Left colon (tissue), 2 donors: ENCODE measurements at regions not wholly inside any gene's neighbourhood (a gene's known extent, or its start where the extent isn't known, plus 50 kb on each side); places are given as distances from the start of the nearest gene placed in this dataset.

Experiments used
- ATAC-seq: fragments of 200-7000 bp; cut with Tn5 transposase; one replicate; pipeline ENCODE4 v1.9.1; 2020; ENCODE audit warnings: mild to moderate bottlenecking, moderate library complexity
- DNase-seq, 2 donors: peaks; one replicate each; pipeline ENCODE4 v3.0.0-alpha.2; 2020
- intact Hi-C, 2 donors: fragments of 100-400 bp; cut with DNase I in 1 of 2; cut with micrococcal nuclease in 1 of 2; formaldehyde crosslinking; loops; one replicate each; pipeline versions ENCODE4 v1.11.2 to v1.14.0; 2022; cut with DNase I, micrococcal nuclease
- donor health status: DM: no; HTN: no; CAD: no.
- donor health status: DM: yes; HTN: yes; CAD: no.

- no peak for ATAC-seq
- intact Hi-C loops = no loop called here
- DNase-seq = no peak
Measured at GRCh38 chr4:117311215-117311614, 225.8 kb upstream of the TRAM1L1 start.

- ATAC-seq = no peak
- DNase-seq = no peak
- intact Hi-C loops = no loop called here
Measured at GRCh38 chr4:117311989-117312388, 226.6 kb upstream of the TRAM1L1 start.

- DNase-seq (no peak), ATAC-seq (no peak)
- intact Hi-C loops = no loop called here
Measured at GRCh38 chr4:117324851-117325491, 239.6 kb upstream of the TRAM1L1 start.

GRCh38 chr4:117326091-117326490 is 240.7 kb upstream of the TRAM1L1 start:
- ATAC-seq (no peak), DNase-seq (no peak)
- intact Hi-C loops = no loop called here

GRCh38 chr4:117327491-117327890 is 242.1 kb upstream of the TRAM1L1 start:
- intact Hi-C loops = no loop called here
- ATAC-seq = no peak
- no peak for DNase-seq

- no peak for ATAC-seq
- intact Hi-C loops = no loop called here
- DNase-seq = no peak
Measured at GRCh38 chr4:117328333-117328732, 243.0 kb upstream of the TRAM1L1 start.

- intact Hi-C loops = no loop called here
- DNase-seq (no peak), ATAC-seq (no peak)
Measured at GRCh38 chr4:117331817-117332216, 246.4 kb upstream of the TRAM1L1 start.

GRCh38 chr4:117334451-117335188 is 249.2 kb upstream of the TRAM1L1 start:
- intact Hi-C loops = no loop called here
- DNase-seq (no peak), ATAC-seq (no peak)

- DNase-seq (no peak), ATAC-seq (no peak)
- intact Hi-C loops = no loop called here
Measured at GRCh38 chr4:117357437-117357836, 272.1 kb upstream of the TRAM1L1 start.

- no peak for DNase-seq
- intact Hi-C loops = no loop called here
- ATAC-seq = no peak
Measured at GRCh38 chr4:117357866-117358265, 272.5 kb upstream of the TRAM1L1 start.

- intact Hi-C loops = no loop called here
- DNase-seq = no peak
- ATAC-seq = no peak
Measured at GRCh38 chr4:117370944-117371668, 285.7 kb upstream of the TRAM1L1 start.

GRCh38 chr4:117375101-117375500 is 289.7 kb upstream of the TRAM1L1 start:
- ATAC-seq (no peak), DNase-seq (no peak)
- intact Hi-C loops = no loop called here

- intact Hi-C loops = no loop called here
- DNase-seq (no peak), ATAC-seq (no peak)
Measured at GRCh38 chr4:117376692-117377091, 291.3 kb upstream of the TRAM1L1 start.

- ATAC-seq = no peak
- DNase-seq = no peak
- intact Hi-C loops = no loop called here
Measured at GRCh38 chr4:117378942-117379341, 293.6 kb upstream of the TRAM1L1 start.

- intact Hi-C loops = no loop called here
- ATAC-seq (no peak), DNase-seq (no peak)
Measured at GRCh38 chr4:117383468-117383867, 298.1 kb upstream of the TRAM1L1 start.

- ATAC-seq (no peak), DNase-seq (no peak)
- intact Hi-C loops = no loop called here
Measured at GRCh38 chr4:117385526-117385925, 300.1 kb upstream of the TRAM1L1 start.

GRCh38 chr4:117387072-117387471 is 301.7 kb upstream of the TRAM1L1 start:
- no peak for ATAC-seq

GRCh38 chr4:117400039-117400835 is 314.9 kb upstream of the TRAM1L1 start:
- intact Hi-C loops = no loop called here
- DNase-seq (no peak), ATAC-seq (no peak)

More at GRCh38 chr4:117387072-117387471, 301.7 kb upstream of the TRAM1L1 start:
- intact Hi-C loops = no loop called here
- no peak for DNase-seq

GRCh38 chr4:117412661-117413060 is 327.3 kb upstream of the TRAM1L1 start:
- no peak for ATAC-seq
- intact Hi-C loops = no loop called here
- no peak for DNase-seq
